Fibroblast of the aortic adventitia (primary cell): ENCODE measurements at regions not wholly inside any gene's neighbourhood (a gene's known extent, or its start where the extent isn't known, plus 50 kb on each side); places are given as distances from the start of the nearest gene placed in this dataset.
"Not testable (repeated sequence)": the region's sequence is repeated elsewhere in the genome, so short reads cannot be mapped to it uniquely, and the experiment has no call there.

Experiments used
- DNase-seq: peaks from one replicate; pipeline ENCODE4 v3.0.0-alpha.2; 2010; ENCODE audit warnings: low read depth
- H3K4me3 ChIP-seq: 2 replicates; pipeline ENCODE4 v1.5.1; 2011; ENCODE audit warnings: low read depth, mild to moderate bottlenecking, control low read depth, low read length, moderate library complexity
- CTCF ChIP-seq: IDR thresholded peaks from 2 replicates; pipeline ENCODE4 v1.5.1; 2011; ENCODE audit warnings: mild to moderate bottlenecking, low read length, control low read depth, inconsistent platforms; ENCODE audit not compliant: insufficient read depth

- no peak for TF ChIP-seq CTCF
- H3K4me3 ChIP-seq = no peak overlapping the region
- DNase-seq = no peak
These were observed 367.2 kb downstream of the SMOC2 start for GRCh38 chr6:168808232-168808631.

- H3K4me3 ChIP-seq = no peak overlapping the region
- no peak for TF ChIP-seq CTCF
- no peak for DNase-seq
These were observed 363.3 kb downstream of the SMOC2 start for GRCh38 chr6:168804331-168804730.

GRCh38 chr6:168803874-168804273 is 362.9 kb downstream of the SMOC2 start:
- no peak overlapping the region for H3K4me3 ChIP-seq
- TF ChIP-seq CTCF = no peak
- no peak for DNase-seq

- no peak overlapping the region for H3K4me3 ChIP-seq
- DNase-seq = no peak
- no peak for TF ChIP-seq CTCF
These were observed 358.1 kb downstream of the SMOC2 start for GRCh38 chr6:168799067-168799466.

GRCh38 chr6:168796106-168796505 is 355.1 kb downstream of the SMOC2 start:
- no peak for DNase-seq
- TF ChIP-seq CTCF = no peak
- H3K4me3 ChIP-seq = no peak overlapping the region

- not testable (repeated sequence) for DNase-seq, H3K4me3 ChIP-seq
These were observed 354.6 kb downstream of the SMOC2 start for GRCh38 chr6:168795611-168796010.

- H3K4me3 ChIP-seq = no peak overlapping the region
- no peak for DNase-seq
- no peak for TF ChIP-seq CTCF
These were observed 353.5 kb downstream of the SMOC2 start for GRCh38 chr6:168794491-168794890.
